ENCODE measurements at regions not wholly inside any gene's neighbourhood (a gene's known extent, or its start where the extent isn't known, plus 50 kb on each side); places are given as distances from the start of the nearest gene placed in this dataset.
"Not testable (repeated sequence)": the region's sequence is repeated elsewhere in the genome, so short reads cannot be mapped to it uniquely, and the experiment has no call there.

- DNase-seq (ENCODE audit: low read depth in 2 of 2), result no peak
- no peak overlapping the region for H3K4me3 ChIP-seq (replicated peaks in 1 of 2; ENCODE audit: low read depth in 2 of 2, low read length in 2 of 2)
- TF ChIP-seq, protein P1, sequence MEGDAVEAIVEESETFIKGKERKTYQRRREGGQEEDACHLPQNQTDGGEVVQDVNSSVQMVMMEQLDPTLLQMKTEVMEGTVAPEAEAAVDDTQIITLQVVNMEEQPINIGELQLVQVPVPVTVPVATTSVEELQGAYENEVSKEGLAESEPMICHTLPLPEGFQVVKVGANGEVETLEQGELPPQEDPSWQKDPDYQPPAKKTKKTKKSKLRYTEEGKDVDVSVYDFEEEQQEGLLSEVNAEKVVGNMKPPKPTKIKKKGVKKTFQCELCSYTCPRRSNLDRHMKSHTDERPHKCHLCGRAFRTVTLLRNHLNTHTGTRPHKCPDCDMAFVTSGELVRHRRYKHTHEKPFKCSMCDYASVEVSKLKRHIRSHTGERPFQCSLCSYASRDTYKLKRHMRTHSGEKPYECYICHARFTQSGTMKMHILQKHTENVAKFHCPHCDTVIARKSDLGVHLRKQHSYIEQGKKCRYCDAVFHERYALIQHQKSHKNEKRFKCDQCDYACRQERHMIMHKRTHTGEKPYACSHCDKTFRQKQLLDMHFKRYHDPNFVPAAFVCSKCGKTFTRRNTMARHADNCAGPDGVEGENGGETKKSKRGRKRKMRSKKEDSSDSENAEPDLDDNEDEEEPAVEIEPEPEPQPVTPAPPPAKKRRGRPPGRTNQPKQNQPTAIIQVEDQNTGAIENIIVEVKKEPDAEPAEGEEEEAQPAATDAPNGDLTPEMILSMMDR (IDR thresholded peaks at IDR 0.05; ENCODE audit: low read depth, low read length), result no peak
Observed at GRCh38 chr6:1163501-1163900, 148.4 kb upstream of the FOXQ1 start.

- TF ChIP-seq, protein P1 (IDR thresholded peaks at IDR 0.05; ENCODE audit: low read depth, low read length), result no peak
- no peak for DNase-seq (ENCODE audit: low read depth in 2 of 2)
- no peak overlapping the region for H3K4me3 ChIP-seq (replicated peaks in 1 of 2; ENCODE audit: low read depth in 2 of 2, low read length in 2 of 2)
Observed at GRCh38 chr6:1162367-1163275, 149.3 kb upstream of the FOXQ1 start.

DNA sequence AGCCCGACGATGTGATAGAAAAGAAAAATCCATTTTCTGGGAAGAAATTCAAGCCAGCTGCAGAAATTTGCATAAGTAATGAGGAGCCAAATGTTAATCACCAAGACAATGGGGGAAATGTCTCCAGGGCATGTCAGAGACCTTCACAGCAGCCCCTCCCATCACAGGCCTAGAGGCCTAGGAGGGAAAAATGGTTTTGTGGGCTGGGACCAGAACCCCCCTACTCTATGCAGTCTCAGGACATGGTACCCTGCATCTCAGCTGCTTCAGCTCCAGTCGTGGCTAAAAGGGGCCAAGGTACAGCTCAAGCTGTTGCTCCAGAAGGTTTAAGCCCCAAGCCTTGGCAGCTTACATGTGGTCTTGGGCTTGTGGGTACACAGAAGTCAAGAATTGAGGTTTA, 155.5 kb upstream of the FOXQ1 start:
- not testable (repeated sequence) for H3K4me3 ChIP-seq (replicated peaks in 1 of 2; ENCODE audit: low read depth in 2 of 2, low read length in 2 of 2); DNase-seq (ENCODE audit: low read depth in 2 of 2)

- H3K4me3 ChIP-seq (replicated peaks in 1 of 2; ENCODE audit: low read depth in 2 of 2, low read length in 2 of 2), result no peak overlapping the region
- DNase-seq (ENCODE audit: low read depth in 2 of 2), result no peak
- TF ChIP-seq, protein P1 (IDR thresholded peaks at IDR 0.05; ENCODE audit: low read depth, low read length), result no peak
Observed at GRCh38 chr6:1153696-1154245, 158.1 kb upstream of the FOXQ1 start.

GRCh38 chr6:1146500-1146899, 165.4 kb upstream of the FOXQ1 start:
- H3K4me3 ChIP-seq (replicated peaks in 1 of 2; ENCODE audit: low read depth in 2 of 2, low read length in 2 of 2), result no peak overlapping the region
- DNase-seq (ENCODE audit: low read depth in 2 of 2), result no peak
- TF ChIP-seq, protein P1 (IDR thresholded peaks at IDR 0.05; ENCODE audit: low read depth, low read length), result no peak

DNA sequence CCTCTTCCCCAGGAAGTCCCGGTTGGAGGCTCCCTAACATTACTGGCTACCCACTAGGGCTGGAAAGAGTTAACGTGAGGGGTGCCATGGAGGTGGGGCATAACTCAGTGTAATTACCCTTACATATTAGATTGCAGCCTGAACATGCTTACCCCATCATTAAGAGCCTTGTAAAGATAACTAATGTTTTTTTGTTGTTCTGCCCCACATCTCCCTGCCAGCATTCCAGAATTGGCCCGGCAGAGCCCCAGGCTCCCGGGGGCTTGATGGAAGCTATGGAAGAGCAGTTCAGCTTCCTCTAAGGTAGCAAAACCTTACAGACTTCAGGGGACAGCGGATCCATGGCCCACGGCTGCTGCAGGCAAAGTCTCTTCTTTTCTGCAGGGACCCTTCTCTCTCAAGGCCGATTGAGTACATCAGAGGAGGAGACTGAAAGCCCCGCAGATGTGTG, 166.1 kb upstream of the FOXQ1 start:
- DNase-seq (ENCODE audit: low read depth in 2 of 2), result no peak
- TF ChIP-seq, protein P1 (IDR thresholded peaks at IDR 0.05; ENCODE audit: low read depth, low read length), result no peak
- H3K4me3 ChIP-seq (replicated peaks in 1 of 2; ENCODE audit: low read depth in 2 of 2, low read length in 2 of 2), result no peak overlapping the region
